CD4-positive, alpha-beta T cell treated with Interleukin-4 for 4 hours (primary cell): ENCODE measurements at regions not wholly inside any gene's neighbourhood (a gene's known extent, or its start where the extent isn't known, plus 50 kb on each side); places are given as distances from the start of the nearest gene placed in this dataset.
"Not testable (repeated sequence)": the region's sequence is repeated elsewhere in the genome, so short reads cannot be mapped to it uniquely, and the experiment has no call there.

Source experiments
- DNase-seq: peaks from one replicate; pipeline ENCODE4 v3.0.0-alpha.2; 2020

GRCh38 chr12:84103886-84104285 lies 808.7 kb downstream of the SLC6A15 start:
- not testable (repeated sequence) for DNase-seq

GRCh38 chr12:84101963-84102362 lies 810.6 kb downstream of the SLC6A15 start:
- not testable (repeated sequence) for DNase-seq

GRCh38 chr12:84099591-84099990 lies 813.0 kb downstream of the SLC6A15 start:
- not testable (repeated sequence) for DNase-seq

- no peak for DNase-seq
These were observed 820.9 kb downstream of the SLC6A15 start for GRCh38 chr12:84091651-84092050.

GRCh38 chr12:84089356-84089755 lies 823.2 kb downstream of the SLC6A15 start:
- DNase-seq = no peak

GRCh38 chr12:84085046-84085445 lies 827.6 kb downstream of the SLC6A15 start:
- no peak for DNase-seq

GRCh38 chr12:84079626-84080025 lies 833.0 kb downstream of the SLC6A15 start:
- DNase-seq = no peak

- DNase-seq = no peak
These were observed 834.9 kb downstream of the SLC6A15 start for GRCh38 chr12:84077679-84078078.

- no peak for DNase-seq
These were observed 836.6 kb downstream of the SLC6A15 start for GRCh38 chr12:84075991-84076390.

- no peak for DNase-seq
These were observed 839.2 kb downstream of the SLC6A15 start for GRCh38 chr12:84073401-84073800.

GRCh38 chr12:84072961-84073360 lies 839.6 kb downstream of the SLC6A15 start:
- no peak for DNase-seq

- DNase-seq = no peak
These were observed 842.3 kb downstream of the SLC6A15 start for GRCh38 chr12:84070292-84070691.

- no peak for DNase-seq
These were observed 842.9 kb downstream of the SLC6A15 start for GRCh38 chr12:84069699-84070098.

- no peak for DNase-seq
These were observed 843.4 kb downstream of the SLC6A15 start for GRCh38 chr12:84069198-84069597.

GRCh38 chr12:84058136-84058535 lies 854.5 kb downstream of the SLC6A15 start:
- DNase-seq = no peak

GRCh38 chr12:84054811-84055210 lies 857.8 kb downstream of the SLC6A15 start:
- DNase-seq = no peak

- DNase-seq = no peak
These were observed 864.7 kb downstream of the SLC6A15 start for GRCh38 chr12:84047881-84048280.

- no peak for DNase-seq
These were observed 865.7 kb downstream of the SLC6A15 start for GRCh38 chr12:84046859-84047258.

GRCh38 chr12:84043355-84043754 lies 869.2 kb downstream of the SLC6A15 start:
- DNase-seq = no peak

GRCh38 chr12:84038242-84038641 lies 874.4 kb downstream of the SLC6A15 start:
- no peak for DNase-seq

- DNase-seq = no peak
These were observed 875.7 kb downstream of the SLC6A15 start for GRCh38 chr12:84036912-84037311.

- DNase-seq = no peak
These were observed 876.8 kb downstream of the SLC6A15 start for GRCh38 chr12:84035766-84036165.

- no peak for DNase-seq
These were observed 877.7 kb downstream of the SLC6A15 start for GRCh38 chr12:84034871-84035270.

GRCh38 chr12:84033162-84033561 lies 879.4 kb downstream of the SLC6A15 start:
- DNase-seq = no peak

- not testable (repeated sequence) for DNase-seq
These were observed 893.9 kb downstream of the SLC6A15 start for GRCh38 chr12:84018556-84019179.
